HepG2 (cell line): ENCODE measurements at regions not wholly inside any gene's neighbourhood (a gene's known extent, or its start where the extent isn't known, plus 50 kb on each side); places are given as distances from the start of the nearest gene placed in this dataset.

Source experiments
- ATAC-seq: fragments of 200-7000 bp; cut with Tn5 transposase; 3 replicates; pipeline ENCODE4 v1.9.1; 2020; ENCODE audit warnings: mild to moderate bottlenecking, moderate library complexity
- BruUV-seq: library from RNA; stranded (reverse); fragments of 400-500 nt; replicated peaks from 2 replicates; lab custom pipeline; 2021; lab: Mats Ljungman, UMichigan
- CTCF ChIA-PET: fragments of 300-600 bp; formaldehyde crosslinking; extraction: SDS; loops from one replicate; lab custom pipeline; 2021; ENCODE audit warnings: low total read pairs, inconsistent platforms, low intra/inter-chr PET ratio; lab: Yijun Ruan, JAX
- POLR2A ChIA-PET: fragments of 350-600 bp; sonication (Branson Sonifier 250); formaldehyde crosslinking; loops from one replicate; lab custom pipeline; 2020; ENCODE audit warnings: antibody characterized with exemption, inconsistent platforms; lab: Yijun Ruan, JAX
- DNase-seq: peaks from one replicate; pipeline ENCODE4 v3.0.0-alpha.2; 2015; ENCODE audit warnings: low spot score
- FAIRE-seq: peaks from 3 replicates; lab custom pipeline; 2011; peaks lifted over from hg19 to GRCh38; lab: Jason Lieb, UNC
- H2AFZ ChIP-seq: one replicate; pipeline ENCODE4 v1.6.1; 2011; ENCODE audit warnings: low read length, inconsistent platforms
- H3K27ac ChIP-seq: fragments of 300-600 bp; 3 replicates; pipeline ENCODE4 v1.8.0; 2011; ENCODE audit warnings: mixed run types, mild to moderate bottlenecking, mixed read lengths, low read length, inconsistent platforms; ENCODE audit not compliant: insufficient read depth; ENCODE audit errors: extremely low read length
- H3K27me3 ChIP-seq, 2 experiments: fragments of 200-600 bp in 1 of 2; 2 replicates in 1 of 2; 3 replicates in 1 of 2; pipeline versions ENCODE4 v1.6.0 to v1.8.0; 2011; ENCODE audit warnings: low read length in 2 of 2, mild to moderate bottlenecking in 2 of 2, moderate library complexity in 2 of 2, inconsistent platforms in 1 of 2; ENCODE audit not compliant: insufficient read depth in 2 of 2, control insufficient read depth in 1 of 2
- H3K36me3 ChIP-seq, 2 experiments: fragments of 200-600 bp in 1 of 2; replicated peaks in 1 of 2; 2 replicates in 1 of 2; 3 replicates in 1 of 2; pipeline versions ENCODE4 v1.5.1 to v1.8.0; 2011; ENCODE audit warnings: low read length in 2 of 2, inconsistent platforms in 1 of 2; ENCODE audit not compliant: insufficient read depth in 2 of 2, control insufficient read depth in 1 of 2
- H3K4me1 ChIP-seq: 2 replicates; pipeline ENCODE4 v1.5.1; 2012; ENCODE audit warnings: low read length, inconsistent platforms; ENCODE audit not compliant: insufficient read depth
- H3K4me2 ChIP-seq: 2 replicates; pipeline ENCODE4 v1.6.0; 2011; ENCODE audit warnings: low read depth, low read length, inconsistent platforms
- H3K4me3 ChIP-seq, 3 experiments: fragments of 200-600 bp in 1 of 3; sonication (generic), shearing (Covaris generic) in 1 of 3; replicated peaks in 1 of 3; 2 replicates each; pipeline ENCODE4 v1.5.1; 2011 to 2016; ENCODE audit warnings: low read length in 3 of 3, inconsistent platforms in 2 of 3, low read depth in 2 of 3, mild to moderate bottlenecking in 2 of 3, control low read depth in 1 of 3, mixed read lengths in 1 of 3; ENCODE audit not compliant: insufficient read depth in 1 of 3
- H3K79me2 ChIP-seq: one replicate; pipeline ENCODE4 v1.6.1; 2011; ENCODE audit warnings: low read length, inconsistent platforms; ENCODE audit not compliant: insufficient read depth
- H3K9ac ChIP-seq: 2 replicates; pipeline ENCODE4 v1.6.0; 2011; ENCODE audit warnings: mild to moderate bottlenecking, low read depth, low read length, inconsistent platforms; ENCODE audit not compliant: insufficient read depth
- H3K9me3 ChIP-seq: 2 replicates; pipeline ENCODE4 v1.5.1; 2012; ENCODE audit warnings: mild to moderate bottlenecking, low read length
- H4K20me1 ChIP-seq: 2 replicates; pipeline ENCODE4 v1.6.0; 2011; ENCODE audit warnings: inconsistent platforms, mild to moderate bottlenecking, low read length, moderate library complexity; ENCODE audit not compliant: insufficient read depth
- CEBPZ ChIP-seq: IDR thresholded peaks from 2 replicates; pipeline ENCODE4 v1.6.1; 2012; ENCODE audit warnings: low read length, improper control_type of control experiment
- NPAS2 ChIP-seq: sonication (generic); formaldehyde crosslinking; IDR thresholded peaks from 2 replicates; pipeline ENCODE4 v1.8.0; 2022; ENCODE audit warnings: mild to moderate bottlenecking, missing genetic modification reagents, borderline replicate concordance
- RFX1 ChIP-seq: fragments of 450-650 bp; IDR thresholded peaks from 2 replicates; pipeline ENCODE4 v1.6.1; 2017
- ZNF446 ChIP-seq: sonication (generic); formaldehyde crosslinking; IDR thresholded peaks from 2 replicates; pipeline ENCODE4 v1.5.0; 2020; ENCODE audit warnings: mild to moderate bottlenecking, missing genetic modification reagents
- ZNF570 ChIP-seq: sonication (generic); formaldehyde crosslinking; IDR thresholded peaks from 2 replicates; pipeline ENCODE4 v1.4.0; 2020; ENCODE audit warnings: mild to moderate bottlenecking, missing genetic modification reagents, borderline replicate concordance
- ZSCAN29 ChIP-seq: sonication (generic); formaldehyde crosslinking; conservative IDR thresholded peaks from 2 replicates; pipeline ENCODE4 v1.4.0; 2020; ENCODE audit warnings: mild to moderate bottlenecking, missing genetic modification reagents
- WGBS: methylation state at CpG from one replicate; pipeline ENCODE4 v1.1.6; 2017; ENCODE audit warnings: low lambda C conversion rate; 5-methylcytosine and 5-hydroxymethylcytosine counted together
- in situ Hi-C: cut with HindIII; loops from 2 replicates; pipeline ENCODE4 v1.10.0; 2017; ENCODE audit warnings: low pct_unique_long_range_greater_than_20kb; ENCODE audit not compliant: extremely low pct_ligation_motif_present
- intact Hi-C: fragments of 100-400 bp; cut with micrococcal nuclease; formaldehyde crosslinking; loops from one replicate; pipeline ENCODE4 v1.10.0; 2022; ENCODE audit not compliant: unreplicated experiment
- TF ChIP-seq, protein P1 (sequence below): sonication (generic); IDR thresholded peaks from 2 replicates; pipeline ENCODE4 v1.6.1; 2016; ENCODE audit warnings: low read depth, borderline replicate concordance
- TF ChIP-seq, protein P2 (sequence below): sonication (generic); formaldehyde crosslinking; IDR thresholded peaks from 2 replicates; pipeline ENCODE4 v1.5.0; 2020; ENCODE audit warnings: missing genetic modification reagents

GRCh38 chr2:116057538-116057937 lies 1615.1 kb downstream of the DPP10 start:
- in situ Hi-C loops (no loop called here), intact Hi-C loops (no loop called here)
- H3K79me2 ChIP-seq, result no peaks in the 10 kb centered on the region
- DNase-seq, result no peak
- H4K20me1 ChIP-seq, result no peaks in the 10 kb centered on the region
- H3K36me3 ChIP-seq, result no peaks in the 10 kb centered on the region
- H3K27ac ChIP-seq, result no peak overlapping the region
- 10% methylated on average over 2 of the region's 2 CpGs for WGBS
- H3K4me1 ChIP-seq, result no peaks in the 10 kb centered on the region
- H3K4me2 ChIP-seq, result no peak overlapping the region
- FAIRE-seq, result no peak
- no peak overlapping the region for H3K9ac ChIP-seq
- ChIA-PET POLR2A (no interaction called here), CTCF (no interaction called here)
- no peak overlapping the region for H3K4me3 ChIP-seq
- H2AFZ ChIP-seq, result no peak overlapping the region
- TF ChIP-seq CEBPZ (no peak), NPAS2 (CRISPR knock-in tag) (no peak), ZNF570 (CRISPR knock-in tag) (no peak), RFX1 (no peak), ZSCAN29 (CRISPR knock-in tag) (no peak), ZNF446 (CRISPR knock-in tag) (no peak)
- TF ChIP-seq, protein P1, sequence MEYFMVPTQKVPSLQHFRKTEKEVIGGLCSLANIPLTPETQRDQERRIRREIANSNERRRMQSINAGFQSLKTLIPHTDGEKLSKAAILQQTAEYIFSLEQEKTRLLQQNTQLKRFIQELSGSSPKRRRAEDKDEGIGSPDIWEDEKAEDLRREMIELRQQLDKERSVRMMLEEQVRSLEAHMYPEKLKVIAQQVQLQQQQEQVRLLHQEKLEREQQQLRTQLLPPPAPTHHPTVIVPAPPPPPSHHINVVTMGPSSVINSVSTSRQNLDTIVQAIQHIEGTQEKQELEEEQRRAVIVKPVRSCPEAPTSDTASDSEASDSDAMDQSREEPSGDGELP, result no peak
- TF ChIP-seq, protein P2, sequence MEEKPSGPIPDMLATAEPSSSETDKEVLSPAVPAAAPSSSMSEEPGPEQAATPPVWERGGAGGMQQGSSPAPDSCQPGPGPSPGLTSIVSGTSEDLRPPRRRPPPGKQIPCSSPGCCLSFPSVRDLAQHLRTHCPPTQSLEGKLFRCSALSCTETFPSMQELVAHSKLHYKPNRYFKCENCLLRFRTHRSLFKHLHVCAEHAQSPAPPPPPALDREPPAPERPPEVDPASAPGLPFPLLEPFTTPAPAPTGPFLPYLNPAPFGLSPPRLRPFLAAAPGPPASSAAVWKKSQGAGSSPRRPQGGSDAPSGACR, result no peak
- TF ChIP-seq, all 625 proteins: peak for 0
- no peak for ATAC-seq
- peaks cover 58% of the 10 kb centered on the region for H3K9me3 ChIP-seq
- no TSS peak for BruUV-seq
- no peaks in the 10 kb centered on the region for H3K27me3 ChIP-seq
